Naive thymus-derived CD4-positive, alpha-beta T cell (primary cell): ENCODE measurements at regions not wholly inside any gene's neighbourhood (a gene's known extent, or its start where the extent isn't known, plus 50 kb on each side); places are given as distances from the start of the nearest gene placed in this dataset.

Source experiments
- ATAC-seq: fragments of 150-1000 bp; cut with Tn5 transposase; 2 replicates; pipeline ENCODE4 v1.10.0; 2021; ENCODE audit warnings: mild to moderate bottlenecking, moderate library complexity
- CTCF ChIA-PET: fragments of 350-600 bp; sonication (Branson Sonifier 250); formaldehyde crosslinking; loops from one replicate; lab custom pipeline; 2021; ENCODE audit warnings: antibody characterized with exemption; lab: Charles Lee
- POLR2A ChIA-PET: fragments of 350-600 bp; sonication (Branson Sonifier 250); formaldehyde crosslinking; loops from one replicate; lab custom pipeline; 2021; ENCODE audit warnings: antibody characterized with exemption, inconsistent platforms; lab: Charles Lee
- DNase-seq, 9 donors: peaks; one replicate each; pipeline versions ENCODE4 v3.0.0 to v3.0.0-alpha.2; 2020 to 2022; ENCODE audit warnings: mixed read lengths in 1 of 9
- H3K27ac ChIP-seq: one replicate; pipeline ENCODE4 v1.7.0; 2013; ENCODE audit warnings: mild to moderate bottlenecking, low read depth, low read length, moderate library complexity
- H3K27me3 ChIP-seq, 2 donors: one replicate each; pipeline ENCODE4 v1.7.0; 2013; ENCODE audit warnings: low read length in 2 of 2, mild to moderate bottlenecking in 2 of 2, moderate library complexity in 2 of 2; ENCODE audit not compliant: control insufficient read depth in 2 of 2, insufficient read depth in 2 of 2
- H3K36me3 ChIP-seq, 3 experiments: 1 replicate in 2 of 3; 2 replicates in 1 of 3; pipeline ENCODE4 v1.7.0; 2013; ENCODE audit warnings: low read length in 3 of 3, mild to moderate bottlenecking in 3 of 3, moderate library complexity in 1 of 3; ENCODE audit not compliant: insufficient read depth in 3 of 3, control insufficient read depth in 2 of 3
- H3K4me1 ChIP-seq, 2 donors: one replicate each; pipeline ENCODE4 v1.7.0; 2013; ENCODE audit warnings: low read length in 2 of 2, mild to moderate bottlenecking in 2 of 2, moderate library complexity in 1 of 2; ENCODE audit not compliant: control insufficient read depth in 2 of 2, insufficient read depth in 2 of 2
- H3K4me3 ChIP-seq: 2 replicates; pipeline ENCODE4 v1.7.0; 2013; ENCODE audit warnings: mild to moderate bottlenecking, low read length
- H3K9me3 ChIP-seq, 3 experiments: 1 replicate in 2 of 3; 2 replicates in 1 of 3; pipeline ENCODE4 v1.7.0; 2013; ENCODE audit warnings: low read length in 3 of 3; ENCODE audit not compliant: control insufficient read depth in 2 of 3
- H3K27ac Mint-ChIP-seq, 9 donors: one replicate each; pipeline ENCODE4 v1.8.0; 2020 to 2022; ENCODE audit warnings: mixed read lengths in 9 of 9, mild to moderate bottlenecking in 8 of 9, moderate library complexity in 5 of 9, inconsistent platforms in 2 of 9
- H3K27me3 Mint-ChIP-seq, 5 donors: one replicate each; pipeline ENCODE4 v1.8.0; 2021 to 2022; ENCODE audit warnings: mixed read lengths in 5 of 5, mild to moderate bottlenecking in 1 of 5
- H3K36me3 Mint-ChIP-seq, 5 donors: one replicate each; pipeline ENCODE4 v1.8.0; 2020 to 2022; ENCODE audit warnings: mixed read lengths in 5 of 5, mild to moderate bottlenecking in 3 of 5, inconsistent platforms in 1 of 5
- H3K4me1 Mint-ChIP-seq, 7 donors: one replicate each; pipeline ENCODE4 v1.8.0; 2020 to 2022; ENCODE audit warnings: mixed read lengths in 7 of 7, mild to moderate bottlenecking in 3 of 7, inconsistent platforms in 1 of 7
- H3K4me3 Mint-ChIP-seq, 10 donors: one replicate each; pipeline ENCODE4 v1.8.0; 2020 to 2022; ENCODE audit warnings: mild to moderate bottlenecking in 10 of 10, mixed read lengths in 10 of 10, moderate library complexity in 6 of 10, inconsistent platforms in 2 of 10
- H3K9me3 Mint-ChIP-seq, 11 donors: one replicate each; pipeline ENCODE4 v1.8.0; 2020 to 2022; ENCODE audit warnings: mixed read lengths in 11 of 11, mild to moderate bottlenecking in 4 of 11, inconsistent platforms in 1 of 11, moderate library complexity in 1 of 11
- intact Hi-C, 2 donors: fragments of 100-400 bp; cut with micrococcal nuclease; formaldehyde crosslinking; loops; one replicate each; pipeline ENCODE4 v1.15.1; 2023

- no peaks in the 10 kb centered on the region for H3K27me3 ChIP-seq
- peaks cover 28 to 44% (median 30%) of the 10 kb centered on the region in 5 donors for H3K27me3 Mint-ChIP-seq
- no peaks in the 10 kb centered on the region for H3K4me1 ChIP-seq
- no peaks in the 10 kb centered on the region for H3K9me3 ChIP-seq
- POLR2A ChIA-PET: no interaction called here
- DNase-seq (no peak), ATAC-seq (no peak)
- H3K36me3 Mint-ChIP-seq: no peaks in the 10 kb centered on the region
- no peaks in the 10 kb centered on the region for H3K4me1 Mint-ChIP-seq
- H3K9me3 Mint-ChIP-seq: peaks cover 0 to 3% (median 0%) of the 10 kb centered on the region in 11 donors
- H3K4me3 ChIP-seq: no peak overlapping the region
- no peak overlapping the region for H3K4me3 Mint-ChIP-seq
- no peaks in the 10 kb centered on the region for H3K36me3 ChIP-seq
- H3K27ac Mint-ChIP-seq: no peak overlapping the region
- intact Hi-C loops: no loop called here
- CTCF ChIA-PET: interaction anchor here (1.2 kb wide), 1 partner anchor 9 kb away, joined by 3 read pairs; no protein-coding TSS in a partner anchor
- H3K27ac ChIP-seq: no peak overlapping the region
Measured at GRCh38 chr2:198359308-198359707, 554.9 kb downstream of the PLCL1 start.

DNA sequence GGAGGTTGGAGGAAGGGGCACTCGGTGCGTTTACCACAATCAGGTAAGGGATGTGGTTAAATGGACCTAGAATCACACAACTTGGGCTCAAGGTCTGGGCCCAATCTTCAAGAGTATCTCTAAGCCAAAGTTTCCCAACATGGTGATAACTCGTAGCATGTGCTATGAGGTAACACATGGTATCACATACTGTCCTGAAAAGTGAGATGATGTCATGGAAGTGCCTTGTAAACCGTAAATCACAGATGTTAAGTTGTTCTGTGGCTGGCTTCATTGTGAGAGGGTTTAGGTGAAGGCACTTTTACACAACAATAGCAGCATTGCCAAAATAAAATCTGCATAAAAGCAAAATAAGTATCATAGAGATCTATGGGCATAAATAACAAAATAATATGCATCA lies 551.8 kb downstream of the PLCL1 start:
- no peak overlapping the region for H3K27ac Mint-ChIP-seq
- H3K36me3 Mint-ChIP-seq: no peaks in the 10 kb centered on the region
- H3K9me3 Mint-ChIP-seq: peaks cover 0 to 3% (median 0%) of the 10 kb centered on the region in 11 donors
- ChIA-PET POLR2A (no interaction called here), CTCF (no interaction called here)
- no peak overlapping the region for H3K27ac ChIP-seq
- H3K9me3 ChIP-seq: no peaks in the 10 kb centered on the region
- no peak for DNase-seq
- peaks cover 0 to 3% of the 10 kb centered on the region in 2 donors for H3K27me3 ChIP-seq
- no peaks in the 10 kb centered on the region for H3K36me3 ChIP-seq
- H3K4me3 ChIP-seq: no peak overlapping the region
- no peak overlapping the region for H3K4me3 Mint-ChIP-seq
- H3K4me1 Mint-ChIP-seq: no peaks in the 10 kb centered on the region
- H3K27me3 Mint-ChIP-seq: peaks cover 29 to 54% (median 45%) of the 10 kb centered on the region in 5 donors
- H3K4me1 ChIP-seq: no peaks in the 10 kb centered on the region
- intact Hi-C loops: no loop called here
- ATAC-seq: no peak

DNA sequence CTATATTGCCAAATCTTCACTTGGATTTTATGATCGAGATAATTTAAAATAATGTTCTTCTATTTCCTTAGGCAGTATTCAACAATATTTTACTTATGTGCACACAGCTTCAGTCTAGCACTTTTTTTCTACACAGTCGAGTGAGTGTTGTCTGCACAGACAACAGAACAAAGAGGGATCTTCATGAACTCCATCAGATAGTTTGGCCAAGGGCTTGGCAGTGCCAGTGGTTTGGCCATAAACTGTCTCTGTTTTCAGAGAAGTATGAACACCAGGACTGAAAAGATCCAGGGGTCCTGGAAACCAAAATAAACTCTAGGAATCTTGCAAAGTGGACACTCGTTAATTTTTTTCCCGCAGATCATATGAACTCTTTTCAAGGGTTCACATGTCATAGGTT lies 547.3 kb downstream of the PLCL1 start:
- Mint-ChIP-seq H3K4me3 (no peak overlapping the region), H3K4me1 (no peaks in the 10 kb centered on the region), H3K27ac (no peak overlapping the region), H3K36me3 (no peaks in the 10 kb centered on the region), H3K9me3 (no peaks in the 10 kb centered on the region), H3K27me3 (peaks cover 23 to 45% (median 28%) of the 10 kb centered on the region in 5 donors)
- Histone ChIP-seq H3K27ac (no peak overlapping the region), H3K9me3 (no peaks in the 10 kb centered on the region), H3K4me3 (no peak overlapping the region), H3K4me1 (no peaks in the 10 kb centered on the region), H3K36me3 (no peaks in the 10 kb centered on the region), H3K27me3 (peaks cover 0 to 3% of the 10 kb centered on the region in 2 donors)
- ATAC-seq: no peak
- DNase-seq: no peak
- intact Hi-C loops: no loop called here
- ChIA-PET POLR2A (no interaction called here), CTCF (no interaction called here)

DNA sequence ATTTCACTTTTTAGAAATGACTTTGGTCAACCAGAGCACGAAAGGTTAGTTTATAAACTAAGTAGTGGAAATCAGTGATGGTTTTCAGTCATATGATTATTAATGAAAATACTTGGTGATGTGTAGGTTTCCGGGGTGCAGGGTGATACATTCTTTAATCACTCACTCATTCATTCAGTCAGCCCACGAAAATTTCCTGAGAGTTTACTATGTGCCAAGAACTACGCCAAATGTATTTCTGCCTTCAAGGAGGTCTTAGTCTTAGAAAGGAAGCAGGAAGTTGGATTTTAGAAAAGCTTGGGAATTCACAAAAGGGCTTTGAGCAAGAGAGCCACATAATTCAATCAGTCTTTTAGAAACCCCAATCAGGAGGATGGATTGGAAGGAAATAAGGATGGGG lies 543.6 kb downstream of the PLCL1 start:
- POLR2A ChIA-PET: no interaction called here
- no peak overlapping the region for H3K4me3 Mint-ChIP-seq
- Histone ChIP-seq H3K4me1 (no peaks in the 10 kb centered on the region), H3K4me3 (no peak overlapping the region), H3K27me3 (no peaks in the 10 kb centered on the region), H3K36me3 (no peaks in the 10 kb centered on the region), H3K27ac (no peak overlapping the region), H3K9me3 (no peaks in the 10 kb centered on the region)
- DNase-seq (no peak), ATAC-seq (no peak)
- H3K27ac Mint-ChIP-seq: peak overlapping the region in 1 of 9 donors; percentile 2
- H3K4me1 Mint-ChIP-seq: no peaks in the 10 kb centered on the region
- no peaks in the 10 kb centered on the region for H3K36me3 Mint-ChIP-seq
- CTCF ChIA-PET: interaction anchor here (0.6 kb wide), 1 partner anchor 39 kb away, joined by 3 read pairs; no protein-coding TSS in a partner anchor
- intact Hi-C loops: no loop called here
- no peaks in the 10 kb centered on the region for H3K9me3 Mint-ChIP-seq
- H3K27me3 Mint-ChIP-seq: peaks cover 28 to 36% (median 33%) of the 10 kb centered on the region in 5 donors

- H3K27me3 ChIP-seq: no peaks in the 10 kb centered on the region
- no peaks in the 10 kb centered on the region for H3K9me3 ChIP-seq
- intact Hi-C loops: no loop called here
- Mint-ChIP-seq H3K36me3 (no peaks in the 10 kb centered on the region), H3K4me1 (no peaks in the 10 kb centered on the region), H3K4me3 (no peak overlapping the region), H3K27ac (no peak overlapping the region), H3K9me3 (no peaks in the 10 kb centered on the region), H3K27me3 (peaks cover 25 to 34% (median 31%) of the 10 kb centered on the region in 5 donors)
- ATAC-seq (no peak), DNase-seq (no peak)
- H3K4me3 ChIP-seq: no peak overlapping the region
- H3K36me3 ChIP-seq: no peaks in the 10 kb centered on the region
- ChIA-PET CTCF (interaction anchor here (0.6 kb wide), 1 partner anchor 38 kb away, joined by 3 read pairs; no protein-coding TSS in a partner anchor), POLR2A (no interaction called here)
- H3K4me1 ChIP-seq: no peaks in the 10 kb centered on the region
- H3K27ac ChIP-seq: no peak overlapping the region
Measured at GRCh38 chr2:198347349-198347748, 543.0 kb downstream of the PLCL1 start.

GRCh38 chr2:198343471-198343870 lies 539.1 kb downstream of the PLCL1 start:
- Mint-ChIP-seq H3K9me3 (no peaks in the 10 kb centered on the region), H3K4me1 (no peaks in the 10 kb centered on the region), H3K4me3 (no peak overlapping the region), H3K36me3 (no peaks in the 10 kb centered on the region), H3K27me3 (peaks cover 28 to 38% (median 33%) of the 10 kb centered on the region in 5 donors), H3K27ac (no peak overlapping the region)
- Histone ChIP-seq H3K36me3 (no peaks in the 10 kb centered on the region), H3K4me1 (no peaks in the 10 kb centered on the region), H3K4me3 (no peak overlapping the region), H3K27me3 (no peaks in the 10 kb centered on the region), H3K9me3 (no peaks in the 10 kb centered on the region), H3K27ac (no peak overlapping the region)
- intact Hi-C loops: no loop called here
- DNase-seq: no peak
- CTCF ChIA-PET: interaction anchor here (1.2 kb wide), 1 partner anchor 29 kb away, joined by 6 read pairs; no protein-coding TSS in a partner anchor
- no peak for ATAC-seq
- POLR2A ChIA-PET: no interaction called here

DNA sequence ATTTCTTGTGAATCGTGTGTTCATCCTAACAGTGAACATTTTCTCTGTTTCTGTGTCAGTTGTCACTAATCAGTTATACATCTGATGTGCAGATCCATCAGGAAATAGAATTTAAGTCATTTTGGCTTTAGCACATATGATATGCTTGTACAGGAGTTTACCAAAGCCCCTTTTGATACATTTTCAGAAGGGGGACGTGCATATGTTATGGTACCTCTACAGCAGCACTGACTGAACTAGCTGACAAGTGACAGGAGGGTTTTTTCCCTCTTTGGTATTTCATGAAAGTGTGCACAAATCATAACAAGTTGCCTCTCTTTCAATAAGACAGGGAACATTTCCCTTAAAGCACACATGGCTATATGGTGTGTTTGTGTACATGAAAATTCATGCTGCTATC lies 536.5 kb downstream of the PLCL1 start:
- intact Hi-C loops: no loop called here
- DNase-seq: no peak
- Mint-ChIP-seq H3K36me3 (no peaks in the 10 kb centered on the region), H3K9me3 (no peaks in the 10 kb centered on the region), H3K4me1 (no peaks in the 10 kb centered on the region), H3K27ac (no peak overlapping the region), H3K27me3 (peaks cover 27 to 41% (median 35%) of the 10 kb centered on the region in 5 donors), H3K4me3 (no peak overlapping the region)
- Histone ChIP-seq H3K27ac (no peak overlapping the region), H3K27me3 (no peaks in the 10 kb centered on the region), H3K4me1 (no peaks in the 10 kb centered on the region), H3K9me3 (no peaks in the 10 kb centered on the region), H3K36me3 (no peaks in the 10 kb centered on the region), H3K4me3 (no peak overlapping the region)
- ChIA-PET POLR2A (no interaction called here), CTCF (no interaction called here)
- no peak for ATAC-seq
